ENCODE measurements at regions not wholly inside any gene's neighbourhood (a gene's known extent, or its start where the extent isn't known, plus 50 kb on each side); places are given as distances from the start of the nearest gene placed in this dataset.
A peak's percentile ranks its signal among the peaks of the same experiment; 100 is the strongest.

DNA sequence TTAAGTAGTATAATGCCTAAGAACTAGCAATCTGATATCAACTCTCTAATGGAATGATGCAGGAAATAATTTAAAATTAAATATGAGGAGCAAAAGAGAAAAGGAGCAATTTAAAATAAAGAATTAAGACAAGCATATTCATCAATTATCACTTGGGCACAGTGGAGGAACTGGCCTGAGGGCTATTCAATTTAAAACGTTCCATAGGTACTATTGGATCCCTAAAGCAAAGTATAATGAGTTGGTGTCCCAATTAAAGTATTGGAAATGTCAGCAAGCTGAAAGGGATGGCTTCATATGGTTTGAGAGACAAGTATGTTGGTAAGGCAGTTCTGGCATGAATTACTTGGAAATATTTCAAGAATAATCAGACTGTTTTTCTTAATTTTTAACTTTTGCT, 2064.1 kb upstream of the TENM3 start:
- H3K27ac ChIP-seq (ENCODE audit: low read depth, low read length): peak overlapping the region; percentile 34
- no peak overlapping the region for H3K4me3 ChIP-seq (ENCODE audit: low read depth, low read length)
- H3K14ac ChIP-seq (ENCODE audit: low read length): no peak overlapping the region
- no peak overlapping the region for H2BK5ac ChIP-seq (ENCODE audit: low read depth, low read length, poor library complexity)
- peaks cover 2% of the 10 kb centered on the region for H3K79me1 ChIP-seq (ENCODE audit: low read length)
- H3K36me3 ChIP-seq (ENCODE audit: control insufficient read depth in 1 of 2, insufficient read depth in 2 of 2, low read length in 2 of 2): no peaks in the 10 kb centered on the region
- no peak overlapping the region for H2AK5ac ChIP-seq (ENCODE audit: low read length)
- no peaks in the 10 kb centered on the region for H3K9me3 ChIP-seq (ENCODE audit: insufficient read depth, low read depth, low read length)
- no peaks in the 10 kb centered on the region for H3K27me3 ChIP-seq (ENCODE audit: insufficient read depth, low read length)
- DNase-seq: no peak
- no peak overlapping the region for H3K18ac ChIP-seq (ENCODE audit: low read length)
- H4K12ac ChIP-seq (ENCODE audit: low read depth, low read length): no peak overlapping the region
- no peak overlapping the region for H3K9ac ChIP-seq (ENCODE audit: low read length)
- H4K8ac ChIP-seq (ENCODE audit: low read depth, low read length): no peak overlapping the region
- no peak overlapping the region for H3K4ac ChIP-seq (ENCODE audit: low read depth, low read length)
- no peak overlapping the region for H2BK12ac ChIP-seq (ENCODE audit: low read length)
- H3K79me2 ChIP-seq (ENCODE audit: control insufficient read depth, insufficient read depth, low read length, poor library complexity): no peaks in the 10 kb centered on the region
- no peak overlapping the region for H3K23ac ChIP-seq (ENCODE audit: low read length)
- no peak overlapping the region for H2BK120ac ChIP-seq (ENCODE audit: insufficient read depth, low read length, poor library complexity)
- no peaks in the 10 kb centered on the region for H3K4me1 ChIP-seq (ENCODE audit: control insufficient read depth in 1 of 2, insufficient read depth in 2 of 2, low read length in 2 of 2)
- no peak overlapping the region for H2AFZ ChIP-seq (ENCODE audit: insufficient read depth, low read length, poor library complexity)
- whole genome bisulfite sequencing (ENCODE audit: extremely low coverage, insufficient coverage, insufficient read length): no CpG with 5 or more reads among the region's 1 CpG
- no peak overlapping the region for H4K91ac ChIP-seq (ENCODE audit: low read depth, low read length)
- no peak overlapping the region for H3K4me2 ChIP-seq (ENCODE audit: low read length)

DNA sequence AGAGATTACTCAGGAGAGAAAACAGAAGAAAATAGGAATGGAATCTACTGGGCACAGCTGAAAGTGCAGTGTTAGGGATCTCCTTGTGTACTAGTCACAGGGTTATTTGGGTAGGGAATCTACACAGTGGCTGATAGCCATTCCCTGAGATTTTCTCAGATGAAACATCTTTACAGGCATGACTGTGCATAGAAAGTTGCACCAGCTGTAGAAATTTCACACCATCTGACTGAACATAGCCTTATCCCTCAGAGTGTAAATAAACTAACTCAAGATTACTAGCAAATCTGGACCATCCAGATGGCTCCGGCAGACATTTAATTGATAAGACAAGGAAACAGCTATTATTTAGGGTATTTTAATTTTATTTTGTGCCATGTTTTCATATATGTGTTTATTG, 2053.5 kb upstream of the TENM3 start:
- whole genome bisulfite sequencing (ENCODE audit: extremely low coverage, insufficient coverage, insufficient read length): no CpG with 5 or more reads among the region's 1 CpG
- Histone ChIP-seq H3K18ac (ENCODE audit: low read length) (no peak overlapping the region), H3K4ac (ENCODE audit: low read depth, low read length) (no peak overlapping the region), H2BK120ac (ENCODE audit: insufficient read depth, low read length, poor library complexity) (no peak overlapping the region), H3K9ac (ENCODE audit: low read length) (no peak overlapping the region), H4K91ac (ENCODE audit: low read depth, low read length) (no peak overlapping the region), H3K4me1 (ENCODE audit: control insufficient read depth in 1 of 2, insufficient read depth in 2 of 2, low read length in 2 of 2) (no peaks in the 10 kb centered on the region), H3K4me2 (ENCODE audit: low read length) (no peak overlapping the region), H3K79me2 (ENCODE audit: control insufficient read depth, insufficient read depth, low read length, poor library complexity) (no peaks in the 10 kb centered on the region), H3K27ac (ENCODE audit: low read depth, low read length) (no peak overlapping the region), H2BK5ac (ENCODE audit: low read depth, low read length, poor library complexity) (no peak overlapping the region), H4K12ac (ENCODE audit: low read depth, low read length) (no peak overlapping the region), H3K79me1 (ENCODE audit: low read length) (no peaks in the 10 kb centered on the region), H4K8ac (ENCODE audit: low read depth, low read length) (no peak overlapping the region), H2AK5ac (ENCODE audit: low read length) (no peak overlapping the region), H3K9me3 (ENCODE audit: insufficient read depth, low read depth, low read length) (no peaks in the 10 kb centered on the region), H3K23ac (ENCODE audit: low read length) (no peak overlapping the region), H3K36me3 (ENCODE audit: control insufficient read depth in 1 of 2, insufficient read depth in 2 of 2, low read length in 2 of 2) (no peaks in the 10 kb centered on the region), H2AFZ (ENCODE audit: insufficient read depth, low read length, poor library complexity) (no peak overlapping the region), H2BK12ac (ENCODE audit: low read length) (no peak overlapping the region), H3K4me3 (ENCODE audit: low read depth, low read length) (no peak overlapping the region), H3K14ac (ENCODE audit: low read length) (no peak overlapping the region), H3K27me3 (ENCODE audit: insufficient read depth, low read length) (no peaks in the 10 kb centered on the region)
- peak; percentile 31 to 63 for DNase-seq

DNA sequence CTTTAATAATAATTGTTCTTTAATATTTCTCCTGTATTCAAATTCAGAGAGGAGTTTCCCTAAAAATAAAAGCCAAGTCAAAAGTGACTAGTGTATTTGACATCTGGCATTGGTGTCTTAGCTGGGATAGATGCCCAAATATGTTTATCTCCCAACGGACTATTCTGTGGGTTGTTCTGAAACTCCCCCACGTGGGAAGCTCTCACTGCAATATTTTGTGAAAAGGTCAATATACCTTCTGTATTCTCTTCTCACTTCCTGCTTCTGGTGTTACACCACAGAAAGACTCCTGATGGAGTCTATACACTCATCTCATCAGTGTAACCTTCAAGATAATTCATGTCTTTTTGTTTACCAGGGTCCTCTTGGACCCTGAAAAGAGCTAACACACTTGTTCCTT, 2052.8 kb upstream of the TENM3 start:
- Histone ChIP-seq H3K18ac (ENCODE audit: low read length) (no peak overlapping the region), H2AK5ac (ENCODE audit: low read length) (no peak overlapping the region), H4K12ac (ENCODE audit: low read depth, low read length) (no peak overlapping the region), H3K4ac (ENCODE audit: low read depth, low read length) (no peak overlapping the region), H4K8ac (ENCODE audit: low read depth, low read length) (no peak overlapping the region), H3K27me3 (ENCODE audit: insufficient read depth, low read length) (no peaks in the 10 kb centered on the region), H3K9me3 (ENCODE audit: insufficient read depth, low read depth, low read length) (no peaks in the 10 kb centered on the region), H3K79me2 (ENCODE audit: control insufficient read depth, insufficient read depth, low read length, poor library complexity) (no peaks in the 10 kb centered on the region), H3K14ac (ENCODE audit: low read length) (no peak overlapping the region), H3K4me2 (ENCODE audit: low read length) (no peak overlapping the region), H2BK120ac (ENCODE audit: insufficient read depth, low read length, poor library complexity) (no peak overlapping the region), H2AFZ (ENCODE audit: insufficient read depth, low read length, poor library complexity) (no peak overlapping the region), H3K27ac (ENCODE audit: low read depth, low read length) (no peak overlapping the region), H3K4me1 (ENCODE audit: control insufficient read depth in 1 of 2, insufficient read depth in 2 of 2, low read length in 2 of 2) (no peaks in the 10 kb centered on the region), H4K91ac (ENCODE audit: low read depth, low read length) (no peak overlapping the region), H3K79me1 (ENCODE audit: low read length) (no peaks in the 10 kb centered on the region), H2BK12ac (ENCODE audit: low read length) (no peak overlapping the region), H3K4me3 (ENCODE audit: low read depth, low read length) (no peak overlapping the region), H3K36me3 (ENCODE audit: control insufficient read depth in 1 of 2, insufficient read depth in 2 of 2, low read length in 2 of 2) (no peaks in the 10 kb centered on the region), H3K23ac (ENCODE audit: low read length) (no peak overlapping the region), H2BK5ac (ENCODE audit: low read depth, low read length, poor library complexity) (no peak overlapping the region), H3K9ac (ENCODE audit: low read length) (no peak overlapping the region)
- no CpG with 5 or more reads among the region's 2 CpGs for WGBS (ENCODE audit: extremely low coverage, insufficient coverage, insufficient read length)
- no peak for DNase-seq

DNA sequence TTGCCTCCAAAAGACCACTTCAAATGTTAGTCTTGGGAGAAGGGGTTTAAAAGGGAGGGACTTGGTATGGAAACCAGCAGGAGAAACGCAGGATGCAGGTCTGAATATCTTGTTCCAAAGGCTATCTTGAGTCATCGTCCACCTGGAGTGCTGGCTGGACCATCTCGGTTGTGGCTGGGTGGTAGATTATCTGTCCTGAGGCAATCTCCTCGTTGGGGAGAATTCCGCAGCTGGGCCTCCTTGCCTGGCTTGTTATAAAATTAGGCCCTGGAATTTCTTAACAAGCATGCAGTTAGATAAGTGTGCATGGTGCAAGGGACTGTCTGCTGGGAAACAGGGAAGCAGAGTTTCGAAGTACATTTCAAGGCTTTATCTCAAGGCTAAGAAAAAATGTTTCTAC, 2045.7 kb upstream of the TENM3 start:
- Histone ChIP-seq H3K27ac (ENCODE audit: low read depth, low read length) (no peak overlapping the region), H3K36me3 (ENCODE audit: control insufficient read depth in 1 of 2, insufficient read depth in 2 of 2, low read length in 2 of 2) (no peaks in the 10 kb centered on the region), H3K14ac (ENCODE audit: low read length) (no peak overlapping the region)

More for the DNA sequence above, 2045.7 kb upstream of the TENM3 start:
- peak overlapping the region; percentile 39 for H3K4me2 ChIP-seq (ENCODE audit: low read length)
- peak; percentile 84 to 89 for DNase-seq
- no peak overlapping the region for H3K23ac ChIP-seq (ENCODE audit: low read length)
- H3K4me3 ChIP-seq (ENCODE audit: low read depth, low read length): no peak overlapping the region
- H2BK120ac ChIP-seq (ENCODE audit: insufficient read depth, low read length, poor library complexity): no peak overlapping the region
- H3K27me3 ChIP-seq (ENCODE audit: insufficient read depth, low read length): no peaks in the 10 kb centered on the region
- no peak overlapping the region for H3K18ac ChIP-seq (ENCODE audit: low read length)
- H4K91ac ChIP-seq (ENCODE audit: low read depth, low read length): no peak overlapping the region
- no peak overlapping the region for H3K9ac ChIP-seq (ENCODE audit: low read length)
- no peak overlapping the region for H2AFZ ChIP-seq (ENCODE audit: insufficient read depth, low read length, poor library complexity)
- H3K4me1 ChIP-seq (ENCODE audit: control insufficient read depth in 1 of 2, insufficient read depth in 2 of 2, low read length in 2 of 2): peaks cover 0 to 3% of the 10 kb centered on the region in 2 experiments
- no peaks in the 10 kb centered on the region for H3K79me2 ChIP-seq (ENCODE audit: control insufficient read depth, insufficient read depth, low read length, poor library complexity)
- H3K4ac ChIP-seq (ENCODE audit: low read depth, low read length): no peak overlapping the region
- no peak overlapping the region for H2BK12ac ChIP-seq (ENCODE audit: low read length)
- no peaks in the 10 kb centered on the region for H3K79me1 ChIP-seq (ENCODE audit: low read length)
- no peak overlapping the region for H4K8ac ChIP-seq (ENCODE audit: low read depth, low read length)
- no peak overlapping the region for H2BK5ac ChIP-seq (ENCODE audit: low read depth, low read length, poor library complexity)
- no peaks in the 10 kb centered on the region for H3K9me3 ChIP-seq (ENCODE audit: insufficient read depth, low read depth, low read length)
- no peak overlapping the region for H2AK5ac ChIP-seq (ENCODE audit: low read length)
- H4K12ac ChIP-seq (ENCODE audit: low read depth, low read length): no peak overlapping the region
- no CpG with 5 or more reads among the region's 6 CpGs for WGBS (ENCODE audit: extremely low coverage, insufficient coverage, insufficient read length)
